ENCODE measurements at regions not wholly inside any gene's neighbourhood (a gene's known extent, or its start where the extent isn't known, plus 50 kb on each side); places are given as distances from the start of the nearest gene placed in this dataset.

- ATAC-seq (no peak), DNase-seq (no peak)
- Histone ChIP-seq H3K27ac (no peak overlapping the region), H3K27me3 (no peaks in the 10 kb centered on the region), H3K36me3 (no peaks in the 10 kb centered on the region), H3K4me1 (no peaks in the 10 kb centered on the region), H3K9me3 (no peaks in the 10 kb centered on the region), H3K4me3 (no peak overlapping the region)
- TF ChIP-seq CTCF (IDR thresholded peaks at IDR 0.05) = no peak
- intact Hi-C loops (cut with DNase I) = no loop called here
Measured at GRCh38 chr2:15752552-15753232, 161.0 kb downstream of the DDX1 start.

DNA sequence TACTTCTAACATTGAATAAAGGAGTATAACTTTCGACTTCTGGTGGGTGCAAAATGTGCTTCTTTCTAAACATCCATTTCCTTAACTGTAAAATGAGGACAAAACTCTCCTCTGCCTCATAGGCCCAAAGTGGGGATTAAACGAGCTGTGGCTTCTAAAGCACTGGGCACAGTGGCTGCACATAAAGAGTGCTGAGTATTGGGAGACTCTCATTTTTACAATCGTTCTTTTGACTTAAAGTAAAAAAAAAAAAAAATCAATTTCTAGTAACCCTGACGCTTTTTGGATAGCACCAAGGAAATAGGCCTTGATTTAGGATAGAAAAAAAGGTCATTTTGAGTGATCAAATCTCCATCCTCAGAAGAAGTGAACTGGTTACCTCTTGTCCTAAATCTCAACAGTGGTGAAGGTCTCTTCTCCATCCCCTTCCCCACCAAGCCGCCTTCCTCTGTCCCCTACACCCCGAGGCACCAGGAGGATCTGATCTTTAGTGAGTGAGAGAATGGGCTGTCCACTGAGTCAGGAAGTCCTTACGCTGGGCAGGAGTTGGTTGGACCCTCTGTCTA is 161.6 kb downstream of the DDX1 start:
- intact Hi-C loops (cut with DNase I) = no loop called here
- Histone ChIP-seq H3K9me3 (no peaks in the 10 kb centered on the region), H3K27me3 (no peaks in the 10 kb centered on the region), H3K4me1 (no peaks in the 10 kb centered on the region), H3K27ac (no peak overlapping the region), H3K36me3 (no peaks in the 10 kb centered on the region), H3K4me3 (no peak overlapping the region)
- DNase-seq = no peak
- no peak for TF ChIP-seq CTCF (IDR thresholded peaks at IDR 0.05)
- ATAC-seq = no peak

- no peak overlapping the region for H3K4me3 ChIP-seq
- TF ChIP-seq CTCF (IDR thresholded peaks at IDR 0.05) = no peak
- no peaks in the 10 kb centered on the region for H3K27me3 ChIP-seq
- DNase-seq (no peak), ATAC-seq (no peak)
- intact Hi-C loops (cut with DNase I) = no loop called here
- H3K9me3 ChIP-seq = no peaks in the 10 kb centered on the region
- no peaks in the 10 kb centered on the region for H3K36me3 ChIP-seq
- no peaks in the 10 kb centered on the region for H3K4me1 ChIP-seq
- no peak overlapping the region for H3K27ac ChIP-seq
Measured at GRCh38 chr2:15753811-15754702, 162.4 kb downstream of the DDX1 start.

GRCh38 chr2:15754703-15755099 is 163.0 kb downstream of the DDX1 start:
- H3K4me1 ChIP-seq = no peaks in the 10 kb centered on the region
- intact Hi-C loops (cut with DNase I) = no loop called here
- no peak for DNase-seq
- H3K4me3 ChIP-seq = no peak overlapping the region
- no peaks in the 10 kb centered on the region for H3K9me3 ChIP-seq
- no peak for TF ChIP-seq CTCF (IDR thresholded peaks at IDR 0.05)
- no peaks in the 10 kb centered on the region for H3K27me3 ChIP-seq
- H3K36me3 ChIP-seq = no peaks in the 10 kb centered on the region
- H3K27ac ChIP-seq = no peak overlapping the region
- no peak for ATAC-seq

- H3K4me3 ChIP-seq = no peak overlapping the region
- DNase-seq (no peak), ATAC-seq (no peak)
- H3K36me3 ChIP-seq = no peaks in the 10 kb centered on the region
- no peaks in the 10 kb centered on the region for H3K9me3 ChIP-seq
- H3K27ac ChIP-seq = no peak overlapping the region
- H3K27me3 ChIP-seq = no peaks in the 10 kb centered on the region
- H3K4me1 ChIP-seq = peaks cover 4% of the 10 kb centered on the region
- no peak for TF ChIP-seq CTCF (IDR thresholded peaks at IDR 0.05)
- intact Hi-C loops (cut with DNase I) = no loop called here
Measured at GRCh38 chr2:15755528-15755927, 163.9 kb downstream of the DDX1 start.

Data from upper lobe of right lung (tissue), 1 donor.